GM12872 (cell line): ENCODE measurements at regions not wholly inside any gene's neighbourhood (a gene's known extent, or its start where the extent isn't known, plus 50 kb on each side); places are given as distances from the start of the nearest gene placed in this dataset.

Experiments used
- TF ChIP-seq, protein P1 (sequence below): IDR thresholded peaks from 3 replicates; pipeline ENCODE4 v1.5.1; 2011; ENCODE audit warnings: low read depth, mild to moderate bottlenecking, low read length, moderate library complexity; ENCODE audit not compliant: insufficient read depth

DNA sequence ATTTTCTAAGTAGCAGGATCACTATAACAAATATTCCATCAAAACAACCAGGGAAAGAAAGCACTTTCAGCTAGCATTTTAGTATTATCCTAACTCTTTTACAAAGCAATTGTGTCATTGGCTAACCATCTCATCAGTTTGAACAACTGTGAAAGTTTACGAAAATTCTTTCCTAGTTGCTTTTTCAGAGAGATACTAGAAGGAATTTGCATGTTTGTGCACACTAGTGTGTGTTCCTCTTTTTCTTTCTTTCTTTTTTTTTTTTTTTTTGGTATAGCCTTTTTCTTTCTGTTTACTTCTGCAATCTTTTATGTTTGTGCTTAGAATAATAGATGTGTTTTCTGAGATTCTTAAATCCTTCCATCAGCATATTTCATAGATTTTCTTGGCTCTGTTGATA, 124.7 kb upstream of the SEMA6A start:
- TF ChIP-seq, protein P1, sequence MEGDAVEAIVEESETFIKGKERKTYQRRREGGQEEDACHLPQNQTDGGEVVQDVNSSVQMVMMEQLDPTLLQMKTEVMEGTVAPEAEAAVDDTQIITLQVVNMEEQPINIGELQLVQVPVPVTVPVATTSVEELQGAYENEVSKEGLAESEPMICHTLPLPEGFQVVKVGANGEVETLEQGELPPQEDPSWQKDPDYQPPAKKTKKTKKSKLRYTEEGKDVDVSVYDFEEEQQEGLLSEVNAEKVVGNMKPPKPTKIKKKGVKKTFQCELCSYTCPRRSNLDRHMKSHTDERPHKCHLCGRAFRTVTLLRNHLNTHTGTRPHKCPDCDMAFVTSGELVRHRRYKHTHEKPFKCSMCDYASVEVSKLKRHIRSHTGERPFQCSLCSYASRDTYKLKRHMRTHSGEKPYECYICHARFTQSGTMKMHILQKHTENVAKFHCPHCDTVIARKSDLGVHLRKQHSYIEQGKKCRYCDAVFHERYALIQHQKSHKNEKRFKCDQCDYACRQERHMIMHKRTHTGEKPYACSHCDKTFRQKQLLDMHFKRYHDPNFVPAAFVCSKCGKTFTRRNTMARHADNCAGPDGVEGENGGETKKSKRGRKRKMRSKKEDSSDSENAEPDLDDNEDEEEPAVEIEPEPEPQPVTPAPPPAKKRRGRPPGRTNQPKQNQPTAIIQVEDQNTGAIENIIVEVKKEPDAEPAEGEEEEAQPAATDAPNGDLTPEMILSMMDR, result no peak

DNA sequence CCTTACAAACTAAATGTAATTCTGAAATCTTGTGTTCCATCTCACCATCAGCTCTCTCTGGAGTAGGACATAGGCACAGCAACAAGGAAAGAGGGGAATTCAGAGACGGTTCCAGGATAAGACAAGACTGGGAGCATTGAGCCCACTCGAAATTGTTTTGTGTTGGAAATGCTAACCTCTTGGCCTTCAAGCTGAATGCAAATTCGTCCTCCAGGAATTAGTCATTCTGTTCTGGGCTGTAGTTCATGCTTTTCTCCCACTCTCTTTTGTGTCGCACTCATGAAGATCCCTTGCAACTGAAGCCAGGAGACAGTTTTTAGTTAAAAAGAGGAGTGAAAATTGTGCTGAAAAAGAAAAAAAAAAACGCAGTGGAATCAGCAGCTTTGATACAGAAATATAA, 121.7 kb upstream of the SEMA6A start:
- TF ChIP-seq, protein P1, result no peak

DNA sequence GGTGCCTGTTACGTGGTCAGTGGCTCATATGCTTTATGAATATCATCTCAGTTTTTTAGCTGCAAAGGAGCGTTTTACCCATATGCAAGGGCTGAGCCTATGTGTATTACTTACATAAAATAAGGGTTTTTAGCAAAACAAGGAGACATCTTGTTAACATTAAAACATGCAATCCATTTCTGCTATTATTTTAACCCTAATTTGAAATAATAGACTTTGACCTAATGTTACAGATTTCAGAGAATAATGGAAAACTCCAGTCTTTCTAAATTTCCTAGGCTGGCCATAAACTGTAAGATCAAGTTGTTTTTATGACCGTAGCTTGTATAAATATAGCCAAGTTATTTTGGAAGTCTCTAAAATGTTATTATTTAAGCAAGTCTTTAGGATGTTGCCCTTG, 121.1 kb upstream of the SEMA6A start:
- TF ChIP-seq, protein P1, result no peak

DNA sequence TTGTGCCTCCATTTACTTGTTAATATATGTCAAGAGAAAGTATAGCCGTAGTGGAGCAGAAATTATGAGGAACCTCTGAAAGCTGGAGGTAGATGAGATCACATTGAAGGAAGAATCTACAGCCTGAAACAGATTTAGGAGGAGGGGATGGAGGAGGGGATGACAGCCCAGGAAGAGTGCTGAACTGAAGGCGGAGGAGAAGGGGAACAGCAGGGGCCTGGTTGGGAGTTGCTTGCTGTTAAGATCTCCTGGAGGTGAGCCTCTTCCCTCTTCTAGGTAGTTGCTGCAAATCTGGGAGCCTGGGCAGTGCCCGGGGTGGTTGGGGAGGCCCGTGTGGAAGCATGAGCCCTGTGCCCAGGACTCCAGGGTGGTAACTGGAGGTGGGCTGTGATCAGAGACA, 111.8 kb upstream of the SEMA6A start:
- TF ChIP-seq, protein P1, result no peak

DNA sequence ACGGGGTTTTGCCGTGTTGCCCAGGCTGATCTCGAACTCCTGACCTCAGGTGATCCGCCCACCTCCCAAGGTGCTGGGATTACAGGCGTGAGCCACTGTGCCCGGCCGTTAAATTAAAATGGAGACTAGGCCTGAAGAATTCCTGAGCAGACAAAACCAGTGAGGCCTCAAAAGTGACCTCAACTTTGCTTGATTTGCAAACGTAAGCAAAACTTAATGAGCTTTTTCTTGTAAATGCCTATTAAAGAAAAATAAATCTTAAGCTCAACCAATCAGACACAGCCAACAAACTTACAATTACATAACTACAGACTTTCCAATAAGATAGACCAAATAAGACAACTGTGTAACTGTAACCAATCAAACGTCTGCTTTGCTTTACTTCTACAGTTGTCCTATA, 111.3 kb upstream of the SEMA6A start:
- TF ChIP-seq, protein P1, result no peak

DNA sequence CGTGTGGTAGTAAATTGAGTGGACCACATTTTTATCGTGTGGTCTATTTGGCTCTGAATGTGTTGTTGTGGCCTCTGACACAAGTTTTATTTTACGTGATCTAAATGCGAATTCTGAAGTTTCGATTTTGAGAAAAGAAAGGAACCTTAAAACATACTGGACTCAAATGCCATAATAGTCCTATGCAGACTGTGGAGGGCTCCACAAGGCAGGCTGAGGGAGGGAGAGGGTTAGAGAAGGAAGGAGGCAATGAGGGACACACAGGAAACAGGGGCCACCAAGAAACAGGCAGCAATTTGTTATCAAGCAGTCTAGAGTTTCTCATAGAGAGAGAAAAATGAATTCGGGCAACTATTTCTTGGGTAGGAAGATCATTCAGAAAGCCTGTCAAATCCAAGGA, 110.4 kb upstream of the SEMA6A start:
- TF ChIP-seq, protein P1, result no peak

DNA sequence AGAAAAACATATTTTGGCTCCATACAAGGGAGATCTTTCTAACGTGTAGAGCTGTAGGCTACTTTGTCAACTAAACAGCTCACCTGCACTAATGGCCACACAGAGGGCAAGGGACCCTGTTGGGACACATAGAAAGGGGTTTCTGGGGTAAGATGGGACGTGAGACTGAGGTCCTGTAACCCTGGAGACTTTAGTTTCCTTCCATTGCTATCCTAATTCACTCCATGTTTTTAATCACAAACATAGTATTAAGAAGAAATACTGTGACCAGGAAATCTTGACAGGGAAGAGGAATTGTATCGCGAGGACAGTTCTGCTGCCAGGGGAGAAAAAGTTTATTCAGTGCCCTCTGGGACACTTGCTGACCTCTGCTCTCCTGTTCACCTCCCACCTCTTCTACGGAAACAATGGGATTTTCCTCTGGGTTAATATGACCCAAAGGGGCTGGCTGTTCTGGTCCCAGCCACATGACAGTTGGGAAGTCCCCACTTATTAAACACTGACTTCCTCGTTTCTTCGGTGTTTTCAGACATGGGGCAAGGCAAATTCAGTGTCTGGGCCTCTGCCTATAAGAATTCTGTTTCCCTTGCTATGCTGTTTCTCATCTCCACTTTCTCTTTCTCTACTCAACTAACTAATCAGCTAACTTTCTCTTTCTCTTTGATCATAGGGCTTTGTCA, 106.9 kb upstream of the SEMA6A start:
- TF ChIP-seq, protein P1, result no peak
